Prostate gland (tissue), 1 donor: ENCODE measurements at regions not wholly inside any gene's neighbourhood (a gene's known extent, or its start where the extent isn't known, plus 50 kb on each side); places are given as distances from the start of the nearest gene placed in this dataset.

Source experiments
- POLR2A ChIP-seq: fragments of 450-650 bp; IDR thresholded peaks from one replicate; pipeline ENCODE4 v1.6.1; 2016; ENCODE audit warnings: antibody characterized with exemption, mild to moderate bottlenecking
- POLR2AphosphoS5 ChIP-seq: sonication (generic); formaldehyde crosslinking; IDR thresholded peaks from one replicate; pipeline ENCODE4 v1.6.1; 2017; ENCODE audit warnings: antibody characterized with exemption

DNA sequence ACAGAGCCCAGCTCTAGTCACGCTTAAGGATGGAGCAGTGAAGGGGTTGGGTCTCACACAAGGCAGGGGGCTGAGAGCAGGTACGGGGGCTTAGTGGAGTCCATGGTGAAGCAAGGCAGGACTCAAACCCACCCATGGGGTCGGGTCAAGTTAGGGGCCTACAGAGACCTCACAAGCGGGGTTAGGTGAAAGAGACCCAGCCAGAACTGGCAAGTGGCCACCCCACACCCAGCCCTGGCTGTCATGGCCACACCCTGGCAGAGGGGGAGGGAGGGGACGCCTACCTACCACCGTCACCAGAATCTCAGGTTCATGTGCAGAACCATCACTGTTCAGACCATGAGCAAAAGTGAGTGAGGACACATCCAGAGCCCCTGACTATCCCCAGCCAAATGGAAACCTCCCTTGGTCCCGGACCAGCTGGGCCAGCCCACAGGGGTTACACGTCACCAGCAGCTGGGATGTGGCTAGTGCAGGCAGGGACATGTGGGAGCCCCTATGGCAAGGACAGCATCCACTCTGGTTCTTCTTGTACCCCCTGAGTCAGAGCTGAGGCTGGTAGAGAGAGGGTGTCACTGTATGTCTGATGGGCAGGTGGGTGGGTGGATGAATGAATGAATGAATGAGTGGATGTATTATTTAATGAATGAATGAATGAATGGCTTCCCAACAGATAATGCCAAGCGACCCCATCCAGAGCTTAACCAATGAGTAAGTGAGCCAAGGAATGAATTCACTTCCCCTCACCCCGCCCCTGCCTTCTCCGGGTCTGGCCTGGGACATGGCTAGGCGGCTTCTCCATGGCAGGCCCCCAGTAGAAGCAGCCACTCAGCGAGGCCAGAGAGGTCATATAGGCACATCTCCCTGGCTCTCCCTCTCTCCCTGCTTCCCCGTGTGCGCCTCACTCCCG, 681.6 kb downstream of the TBC1D22A start:
- TF ChIP-seq POLR2A (no peak), POLR2AphosphoS5 (no peak)
